ENCODE measurements at regions not wholly inside any gene's neighbourhood (a gene's known extent, or its start where the extent isn't known, plus 50 kb on each side); places are given as distances from the start of the nearest gene placed in this dataset.

DNA sequence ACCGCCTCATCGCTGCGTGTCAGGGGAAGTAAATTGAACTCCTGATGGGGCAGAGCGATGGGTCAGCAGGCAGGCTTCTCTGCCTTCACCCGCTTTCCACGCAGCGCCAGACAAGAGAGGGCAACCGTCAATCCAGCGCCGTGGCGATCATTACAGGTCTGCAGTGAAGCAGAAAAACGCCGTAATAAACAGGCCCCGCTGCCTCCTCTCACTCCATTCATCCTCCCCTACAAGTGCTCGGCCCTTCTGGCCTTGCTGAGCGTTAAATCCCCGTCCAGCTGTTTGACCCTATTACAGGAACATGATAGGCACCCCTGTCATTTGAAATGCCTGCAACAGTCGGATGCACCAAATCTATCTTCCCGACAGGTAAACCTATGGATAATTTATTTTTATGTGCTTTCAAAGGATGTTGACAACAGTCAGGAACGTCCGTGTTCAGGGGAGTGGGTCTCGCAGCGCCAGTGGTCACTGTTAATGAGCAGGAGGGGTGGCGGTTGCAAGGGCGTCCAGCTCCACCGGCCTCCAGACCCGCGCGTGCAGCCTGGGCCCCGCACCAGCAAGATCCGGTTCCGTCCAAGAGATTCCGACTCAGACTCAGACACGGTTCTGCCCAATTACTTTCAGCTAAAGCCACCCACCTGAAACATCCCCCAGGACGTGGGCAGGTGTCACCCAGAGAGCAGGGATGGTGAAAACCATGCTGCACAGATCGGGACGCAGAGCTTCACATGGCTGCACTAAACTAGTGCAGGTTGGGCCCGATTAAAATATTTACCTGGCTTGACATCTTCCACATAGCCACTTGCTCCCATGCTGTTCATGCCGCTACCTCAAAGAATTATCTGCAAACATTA is 508.0 kb upstream of the MGMT start:
- H2BK15ac ChIP-seq (ENCODE audit: low read length): no peak overlapping the region
- H2BK120ac ChIP-seq (ENCODE audit: low read depth, low read length): no peak overlapping the region
- H3K79me1 ChIP-seq (ENCODE audit: low read depth, low read length): no peaks in the 10 kb centered on the region
- no CpG with 5 or more reads among the region's 39 CpGs for WGBS, 2 donors (ENCODE audit: extremely low coverage in 2 of 2, insufficient read length in 2 of 2, insufficient replicate concordance in 1 of 2)
- H3K23ac ChIP-seq (ENCODE audit: low read depth, low read length, poor library complexity): no peak overlapping the region
- H4K8ac ChIP-seq (ENCODE audit: low read depth, low read length): no peak overlapping the region
- no peak overlapping the region for H3K9ac ChIP-seq (ENCODE audit: low read depth, low read length, poor library complexity)
- H3K27me3 ChIP-seq (ENCODE audit: control insufficient read depth in 3 of 3, insufficient read depth in 3 of 3, low read depth in 1 of 3, low read length in 3 of 3): no peaks in the 10 kb centered on the region
- H2BK5ac ChIP-seq (ENCODE audit: low read length): no peak overlapping the region
- no peak overlapping the region for H3K4me2 ChIP-seq (ENCODE audit: insufficient read depth, low read length, poor library complexity, severe bottlenecking)
- H3K4me1 ChIP-seq (ENCODE audit: control insufficient read depth in 2 of 2, insufficient read depth in 1 of 2, low read depth in 1 of 2, low read length in 2 of 2): no peaks in the 10 kb centered on the region
- no peaks in the 10 kb centered on the region for H3K36me3 ChIP-seq (replicated peaks in 1 of 2; ENCODE audit: control insufficient read depth in 2 of 2, insufficient read depth in 2 of 2, low read length in 2 of 2)
- H3K4me3 ChIP-seq (ENCODE audit: low read length in 2 of 2): no peak overlapping the region
- H3K4ac ChIP-seq (ENCODE audit: low read length): no peak overlapping the region
- no peak overlapping the region for H2AFZ ChIP-seq (ENCODE audit: low read length)
- no peaks in the 10 kb centered on the region for H3K9me3 ChIP-seq (replicated peaks in 1 of 2; ENCODE audit: control insufficient read depth in 2 of 2, insufficient read depth in 1 of 2, low read depth in 1 of 2, low read length in 2 of 2)
- H3K14ac ChIP-seq (ENCODE audit: low read length): no peak overlapping the region
- H3K18ac ChIP-seq (ENCODE audit: low read length): peak overlapping the region; percentile 76
- H2AK5ac ChIP-seq (ENCODE audit: low read depth, low read length): no peak overlapping the region
- H4K91ac ChIP-seq (ENCODE audit: low read depth, low read length, poor library complexity): no peak overlapping the region
- no peak overlapping the region for H2BK12ac ChIP-seq (ENCODE audit: low read length)
- DNase-seq (ENCODE audit: low spot score): no peak
- H3K27ac ChIP-seq (replicated peaks; ENCODE audit: low read length): no peak overlapping the region

DNA sequence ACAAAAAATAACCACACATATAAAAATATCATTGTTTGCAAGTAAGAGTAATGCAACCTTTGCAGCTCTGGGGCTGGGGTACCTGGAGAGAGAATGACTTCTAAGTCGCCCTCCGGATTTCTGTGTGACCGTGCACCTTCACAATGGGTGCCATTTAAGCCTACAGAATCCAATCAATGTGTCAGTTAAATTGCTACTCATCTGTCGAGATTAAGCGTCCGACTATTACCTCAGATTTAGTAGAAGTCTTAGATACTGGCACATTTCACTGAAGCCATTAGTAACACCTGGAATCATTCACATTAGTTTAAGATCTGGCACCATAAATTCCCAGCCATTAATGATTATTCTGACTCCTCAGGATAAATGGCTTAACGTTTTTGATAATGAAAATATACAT is 507.3 kb upstream of the MGMT start:
- Histone ChIP-seq H3K4ac (ENCODE audit: low read length) (no peak overlapping the region), H3K18ac (ENCODE audit: low read length) (no peak overlapping the region), H3K36me3 (replicated peaks in 1 of 2; ENCODE audit: control insufficient read depth in 2 of 2, insufficient read depth in 2 of 2, low read length in 2 of 2) (no peaks in the 10 kb centered on the region), H3K23ac (ENCODE audit: low read depth, low read length, poor library complexity) (no peak overlapping the region), H3K27ac (replicated peaks; ENCODE audit: low read length) (no peak overlapping the region), H2BK120ac (ENCODE audit: low read depth, low read length) (no peak overlapping the region), H2BK5ac (ENCODE audit: low read length) (no peak overlapping the region), H3K79me1 (ENCODE audit: low read depth, low read length) (no peaks in the 10 kb centered on the region), H2AK5ac (ENCODE audit: low read depth, low read length) (no peak overlapping the region), H4K8ac (ENCODE audit: low read depth, low read length) (no peak overlapping the region), H3K14ac (ENCODE audit: low read length) (no peak overlapping the region), H3K4me2 (ENCODE audit: insufficient read depth, low read length, poor library complexity, severe bottlenecking) (no peak overlapping the region), H2BK12ac (ENCODE audit: low read length) (no peak overlapping the region), H3K9ac (ENCODE audit: low read depth, low read length, poor library complexity) (no peak overlapping the region), H3K9me3 (replicated peaks in 1 of 2; ENCODE audit: control insufficient read depth in 2 of 2, insufficient read depth in 1 of 2, low read depth in 1 of 2, low read length in 2 of 2) (no peaks in the 10 kb centered on the region), H3K4me1 (ENCODE audit: control insufficient read depth in 2 of 2, insufficient read depth in 1 of 2, low read depth in 1 of 2, low read length in 2 of 2) (no peaks in the 10 kb centered on the region), H2AFZ (ENCODE audit: low read length) (no peak overlapping the region), H3K27me3 (ENCODE audit: control insufficient read depth in 3 of 3, insufficient read depth in 3 of 3, low read depth in 1 of 3, low read length in 3 of 3) (no peaks in the 10 kb centered on the region), H4K91ac (ENCODE audit: low read depth, low read length, poor library complexity) (no peak overlapping the region), H3K4me3 (ENCODE audit: low read length in 2 of 2) (no peak overlapping the region), H2BK15ac (ENCODE audit: low read length) (no peak overlapping the region)
- WGBS, 2 donors (ENCODE audit: extremely low coverage in 2 of 2, insufficient read length in 2 of 2, insufficient replicate concordance in 1 of 2): no CpG with 5 or more reads among the region's 7 CpGs
- no peak for DNase-seq (ENCODE audit: low spot score)

DNA sequence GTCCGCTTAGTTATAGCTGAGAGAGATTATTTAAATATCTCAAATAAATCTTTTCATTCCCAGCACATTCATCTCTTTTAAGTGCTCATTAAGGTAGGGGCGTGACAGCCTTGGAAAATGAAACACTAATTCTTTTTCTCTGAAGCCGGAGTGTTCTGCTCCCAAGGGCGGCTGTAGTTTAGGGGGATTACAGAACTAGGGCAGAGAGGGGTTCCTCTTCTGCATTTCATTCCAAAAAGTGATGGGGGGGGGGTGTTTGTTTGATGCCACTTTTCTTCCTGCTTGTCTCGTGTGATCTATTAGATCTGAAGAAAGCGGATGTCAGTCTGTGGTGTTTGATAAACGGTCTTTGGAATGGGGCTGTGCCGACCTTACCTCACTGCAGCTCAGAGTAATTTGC is 506.5 kb upstream of the MGMT start:
- H2AK5ac ChIP-seq (ENCODE audit: low read depth, low read length): no peak overlapping the region
- H4K91ac ChIP-seq (ENCODE audit: low read depth, low read length, poor library complexity): no peak overlapping the region
- no peak overlapping the region for H2BK12ac ChIP-seq (ENCODE audit: low read length)
- H3K9me3 ChIP-seq (replicated peaks in 1 of 2; ENCODE audit: control insufficient read depth in 2 of 2, insufficient read depth in 1 of 2, low read depth in 1 of 2, low read length in 2 of 2): no peaks in the 10 kb centered on the region
- H2BK15ac ChIP-seq (ENCODE audit: low read length): no peak overlapping the region
- no peak overlapping the region for H3K9ac ChIP-seq (ENCODE audit: low read depth, low read length, poor library complexity)
- DNase-seq (ENCODE audit: low spot score): no peak
- H3K36me3 ChIP-seq (replicated peaks in 1 of 2; ENCODE audit: control insufficient read depth in 2 of 2, insufficient read depth in 2 of 2, low read length in 2 of 2): no peaks in the 10 kb centered on the region
- H3K14ac ChIP-seq (ENCODE audit: low read length): no peak overlapping the region
- no peak overlapping the region for H2BK120ac ChIP-seq (ENCODE audit: low read depth, low read length)
- H4K8ac ChIP-seq (ENCODE audit: low read depth, low read length): no peak overlapping the region
- no peak overlapping the region for H2AFZ ChIP-seq (ENCODE audit: low read length)
- WGBS, 2 donors (ENCODE audit: extremely low coverage in 2 of 2, insufficient read length in 2 of 2, insufficient replicate concordance in 1 of 2): no CpG with 5 or more reads among the region's 8 CpGs
- H3K4me1 ChIP-seq (ENCODE audit: control insufficient read depth in 2 of 2, insufficient read depth in 1 of 2, low read depth in 1 of 2, low read length in 2 of 2): no peaks in the 10 kb centered on the region
- H3K18ac ChIP-seq (ENCODE audit: low read length): no peak overlapping the region
- no peak overlapping the region for H3K4me2 ChIP-seq (ENCODE audit: insufficient read depth, low read length, poor library complexity, severe bottlenecking)
- no peak overlapping the region for H3K27ac ChIP-seq (replicated peaks; ENCODE audit: low read length)
- no peaks in the 10 kb centered on the region for H3K79me1 ChIP-seq (ENCODE audit: low read depth, low read length)
- H3K4me3 ChIP-seq (ENCODE audit: low read length in 2 of 2): no peak overlapping the region
- no peak overlapping the region for H3K4ac ChIP-seq (ENCODE audit: low read length)
- no peak overlapping the region for H2BK5ac ChIP-seq (ENCODE audit: low read length)
- no peaks in the 10 kb centered on the region for H3K27me3 ChIP-seq (ENCODE audit: control insufficient read depth in 3 of 3, insufficient read depth in 3 of 3, low read depth in 1 of 3, low read length in 3 of 3)
- no peak overlapping the region for H3K23ac ChIP-seq (ENCODE audit: low read depth, low read length, poor library complexity)

DNA sequence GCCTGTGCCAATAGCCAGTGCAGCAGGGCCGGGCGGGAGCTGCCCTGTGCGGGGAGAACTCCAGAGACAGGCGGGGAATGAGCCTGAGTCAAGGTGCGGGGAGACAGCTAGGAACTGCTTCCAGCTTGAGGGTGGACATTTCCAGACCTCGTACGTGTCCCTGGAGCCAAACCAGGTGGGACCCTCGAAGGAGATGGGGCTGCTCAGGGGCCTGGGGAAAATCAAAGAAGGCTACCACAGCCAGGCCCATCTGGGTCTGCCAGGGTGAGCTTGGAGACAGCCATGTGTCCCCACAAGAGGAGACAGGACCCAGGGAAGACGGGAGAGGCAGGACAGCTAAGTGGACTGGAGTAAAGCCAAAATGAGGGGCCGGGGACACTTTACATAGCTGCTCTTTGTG is 504.9 kb upstream of the MGMT start:
- Histone ChIP-seq H2AK5ac (ENCODE audit: low read depth, low read length) (peak overlapping the region; percentile 27), H3K23ac (ENCODE audit: low read depth, low read length, poor library complexity) (peak overlapping the region; percentile 34), H3K27ac (replicated peaks; ENCODE audit: low read length) (no peak overlapping the region), H2BK15ac (ENCODE audit: low read length) (no peak overlapping the region), H2AFZ (ENCODE audit: low read length) (no peak overlapping the region), H3K18ac (ENCODE audit: low read length) (no peak overlapping the region), H3K36me3 (replicated peaks in 1 of 2; ENCODE audit: control insufficient read depth in 2 of 2, insufficient read depth in 2 of 2, low read length in 2 of 2) (no peaks in the 10 kb centered on the region), H2BK12ac (ENCODE audit: low read length) (no peak overlapping the region), H3K4me2 (ENCODE audit: insufficient read depth, low read length, poor library complexity, severe bottlenecking) (no peak overlapping the region), H2BK120ac (ENCODE audit: low read depth, low read length) (no peak overlapping the region), H3K27me3 (ENCODE audit: control insufficient read depth in 3 of 3, insufficient read depth in 3 of 3, low read depth in 1 of 3, low read length in 3 of 3) (no peaks in the 10 kb centered on the region), H3K4me3 (ENCODE audit: low read length in 2 of 2) (no peak overlapping the region), H3K79me1 (ENCODE audit: low read depth, low read length) (no peaks in the 10 kb centered on the region), H3K14ac (ENCODE audit: low read length) (peak overlapping the region; percentile 95), H3K9me3 (replicated peaks in 1 of 2; ENCODE audit: control insufficient read depth in 2 of 2, insufficient read depth in 1 of 2, low read depth in 1 of 2, low read length in 2 of 2) (no peaks in the 10 kb centered on the region), H3K4ac (ENCODE audit: low read length) (no peak overlapping the region), H4K91ac (ENCODE audit: low read depth, low read length, poor library complexity) (no peak overlapping the region), H4K8ac (ENCODE audit: low read depth, low read length) (no peak overlapping the region), H3K9ac (ENCODE audit: low read depth, low read length, poor library complexity) (no peak overlapping the region), H3K4me1 (ENCODE audit: control insufficient read depth in 2 of 2, insufficient read depth in 1 of 2, low read depth in 1 of 2, low read length in 2 of 2) (no peaks in the 10 kb centered on the region), H2BK5ac (ENCODE audit: low read length) (no peak overlapping the region)
- no CpG with 5 or more reads among the region's 10 CpGs for WGBS, 2 donors (ENCODE audit: extremely low coverage in 2 of 2, insufficient read length in 2 of 2, insufficient replicate concordance in 1 of 2)
- no peak for DNase-seq (ENCODE audit: low spot score)

Measured in neuronal stem cell (in vitro differentiated cells).